ENCODE measurements at regions not wholly inside any gene's neighbourhood (a gene's known extent, or its start where the extent isn't known, plus 50 kb on each side); places are given as distances from the start of the nearest gene placed in this dataset.

DNA sequence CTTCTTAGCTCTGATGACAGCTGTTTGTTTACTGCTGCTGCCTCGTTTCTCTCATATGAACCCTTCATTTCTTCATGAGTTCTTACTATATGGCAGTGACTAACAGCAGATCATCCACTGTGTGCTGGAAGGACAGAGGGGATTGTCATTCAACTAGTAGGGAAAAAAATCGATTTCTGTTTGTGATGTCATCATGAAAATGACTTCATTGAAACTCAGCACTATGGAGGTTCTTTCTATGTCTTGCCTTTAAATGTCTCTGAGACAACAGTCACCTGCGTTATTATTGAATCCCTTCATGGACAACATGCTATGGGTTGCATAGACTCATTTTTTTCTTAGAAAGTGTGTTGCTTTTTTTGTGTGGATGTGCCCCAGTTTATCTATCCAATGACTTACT lies 394.4 kb downstream of the DOK5 start (continued):
- no peak for TF ChIP-seq ZNF331 (CRISPR knock-in tag; IDR thresholded peaks at IDR 0.05; ENCODE audit: low read depth)
- TF ChIP-seq, protein P1, sequence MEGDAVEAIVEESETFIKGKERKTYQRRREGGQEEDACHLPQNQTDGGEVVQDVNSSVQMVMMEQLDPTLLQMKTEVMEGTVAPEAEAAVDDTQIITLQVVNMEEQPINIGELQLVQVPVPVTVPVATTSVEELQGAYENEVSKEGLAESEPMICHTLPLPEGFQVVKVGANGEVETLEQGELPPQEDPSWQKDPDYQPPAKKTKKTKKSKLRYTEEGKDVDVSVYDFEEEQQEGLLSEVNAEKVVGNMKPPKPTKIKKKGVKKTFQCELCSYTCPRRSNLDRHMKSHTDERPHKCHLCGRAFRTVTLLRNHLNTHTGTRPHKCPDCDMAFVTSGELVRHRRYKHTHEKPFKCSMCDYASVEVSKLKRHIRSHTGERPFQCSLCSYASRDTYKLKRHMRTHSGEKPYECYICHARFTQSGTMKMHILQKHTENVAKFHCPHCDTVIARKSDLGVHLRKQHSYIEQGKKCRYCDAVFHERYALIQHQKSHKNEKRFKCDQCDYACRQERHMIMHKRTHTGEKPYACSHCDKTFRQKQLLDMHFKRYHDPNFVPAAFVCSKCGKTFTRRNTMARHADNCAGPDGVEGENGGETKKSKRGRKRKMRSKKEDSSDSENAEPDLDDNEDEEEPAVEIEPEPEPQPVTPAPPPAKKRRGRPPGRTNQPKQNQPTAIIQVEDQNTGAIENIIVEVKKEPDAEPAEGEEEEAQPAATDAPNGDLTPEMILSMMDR (conservative IDR thresholded peaks at IDR 0.05; ENCODE audit: low read depth in 2 of 2): no peak
- no peak for TF ChIP-seq NANOG (IDR thresholded peaks at IDR 0.05; ENCODE audit: borderline replicate concordance)
- no peak for TF ChIP-seq EZH2 (IDR thresholded peaks at IDR 0.05; ENCODE audit: low read depth, unreplicated experiment)
- TF ChIP-seq STAT1 (IDR thresholded peaks at IDR 0.05; ENCODE audit: unreplicated experiment): no peak
- no peak for TF ChIP-seq ZNF114 (CRISPR knock-in tag; IDR thresholded peaks at IDR 0.05)
- TF ChIP-seq EZH2phosphoT487 (IDR thresholded peaks at IDR 0.05; ENCODE audit: unreplicated experiment): no peak
- TF ChIP-seq, protein P2, sequence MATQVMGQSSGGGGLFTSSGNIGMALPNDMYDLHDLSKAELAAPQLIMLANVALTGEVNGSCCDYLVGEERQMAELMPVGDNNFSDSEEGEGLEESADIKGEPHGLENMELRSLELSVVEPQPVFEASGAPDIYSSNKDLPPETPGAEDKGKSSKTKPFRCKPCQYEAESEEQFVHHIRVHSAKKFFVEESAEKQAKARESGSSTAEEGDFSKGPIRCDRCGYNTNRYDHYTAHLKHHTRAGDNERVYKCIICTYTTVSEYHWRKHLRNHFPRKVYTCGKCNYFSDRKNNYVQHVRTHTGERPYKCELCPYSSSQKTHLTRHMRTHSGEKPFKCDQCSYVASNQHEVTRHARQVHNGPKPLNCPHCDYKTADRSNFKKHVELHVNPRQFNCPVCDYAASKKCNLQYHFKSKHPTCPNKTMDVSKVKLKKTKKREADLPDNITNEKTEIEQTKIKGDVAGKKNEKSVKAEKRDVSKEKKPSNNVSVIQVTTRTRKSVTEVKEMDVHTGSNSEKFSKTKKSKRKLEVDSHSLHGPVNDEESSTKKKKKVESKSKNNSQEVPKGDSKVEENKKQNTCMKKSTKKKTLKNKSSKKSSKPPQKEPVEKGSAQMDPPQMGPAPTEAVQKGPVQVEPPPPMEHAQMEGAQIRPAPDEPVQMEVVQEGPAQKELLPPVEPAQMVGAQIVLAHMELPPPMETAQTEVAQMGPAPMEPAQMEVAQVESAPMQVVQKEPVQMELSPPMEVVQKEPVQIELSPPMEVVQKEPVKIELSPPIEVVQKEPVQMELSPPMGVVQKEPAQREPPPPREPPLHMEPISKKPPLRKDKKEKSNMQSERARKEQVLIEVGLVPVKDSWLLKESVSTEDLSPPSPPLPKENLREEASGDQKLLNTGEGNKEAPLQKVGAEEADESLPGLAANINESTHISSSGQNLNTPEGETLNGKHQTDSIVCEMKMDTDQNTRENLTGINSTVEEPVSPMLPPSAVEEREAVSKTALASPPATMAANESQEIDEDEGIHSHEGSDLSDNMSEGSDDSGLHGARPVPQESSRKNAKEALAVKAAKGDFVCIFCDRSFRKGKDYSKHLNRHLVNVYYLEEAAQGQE (IDR thresholded peaks at IDR 0.05; ENCODE audit: unreplicated experiment): no peak
- TF ChIP-seq, protein P3, sequence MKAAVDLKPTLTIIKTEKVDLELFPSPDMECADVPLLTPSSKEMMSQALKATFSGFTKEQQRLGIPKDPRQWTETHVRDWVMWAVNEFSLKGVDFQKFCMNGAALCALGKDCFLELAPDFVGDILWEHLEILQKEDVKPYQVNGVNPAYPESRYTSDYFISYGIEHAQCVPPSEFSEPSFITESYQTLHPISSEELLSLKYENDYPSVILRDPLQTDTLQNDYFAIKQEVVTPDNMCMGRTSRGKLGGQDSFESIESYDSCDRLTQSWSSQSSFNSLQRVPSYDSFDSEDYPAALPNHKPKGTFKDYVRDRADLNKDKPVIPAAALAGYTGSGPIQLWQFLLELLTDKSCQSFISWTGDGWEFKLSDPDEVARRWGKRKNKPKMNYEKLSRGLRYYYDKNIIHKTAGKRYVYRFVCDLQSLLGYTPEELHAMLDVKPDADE (IDR thresholded peaks at IDR 0.05): no peak
- no peak for TF ChIP-seq JUNB (IDR thresholded peaks at IDR 0.05; ENCODE audit: unreplicated experiment)
- TF ChIP-seq POLR2AphosphoS5 (IDR thresholded peaks at IDR 0.05; ENCODE audit: low read depth): no peak

DNA sequence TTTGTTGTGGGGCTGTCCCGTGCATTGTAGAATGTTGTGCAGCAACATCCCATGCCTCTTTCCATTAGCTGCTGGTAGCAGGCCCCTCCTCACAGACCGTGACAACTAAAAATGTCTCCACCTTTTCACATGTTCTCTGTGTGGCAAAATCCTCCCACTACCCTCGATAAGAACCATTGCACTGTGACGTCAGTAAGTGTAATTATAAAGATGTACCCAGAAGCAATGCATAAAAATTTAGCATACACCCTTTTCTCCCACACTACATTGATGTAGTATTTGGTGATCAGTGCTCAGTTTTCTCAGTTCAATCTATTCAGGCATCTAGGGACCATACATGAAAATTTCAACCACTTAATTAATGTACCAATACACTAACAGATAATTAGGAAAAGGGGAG lies 389.9 kb downstream of the DOK5 start:
- Mint-ChIP-seq H3K9me3 (peaks cover 92% of the 10 kb centered on the region), H3K4me3 (no peak overlapping the region), H3K27ac (no peak overlapping the region), H3K4me1 (no peaks in the 10 kb centered on the region), H3K36me3 (ENCODE audit: low read depth) (peaks cover 41% of the 10 kb centered on the region), H3K27me3 (ENCODE audit: insufficient read depth, low read depth, poor library complexity) (peaks cover 5% of the 10 kb centered on the region)
- no peak overlapping the region for H3K27ac ChIP-seq (ENCODE audit: low read depth)
- no peaks in the 10 kb centered on the region for H3K4me1 ChIP-seq (ENCODE audit: insufficient read depth)
- no peaks in the 10 kb centered on the region for H3F3A ChIP-seq (replicated peaks; ENCODE audit: low read depth)
- no peak overlapping the region for H2AFZ ChIP-seq
- no peak overlapping the region for H3K4me3 ChIP-seq
- no peaks in the 10 kb centered on the region for H3K9me2 ChIP-seq (ENCODE audit: insufficient read depth)
- no peaks in the 10 kb centered on the region for H3K27me3 ChIP-seq (ENCODE audit: insufficient read depth)
- H3K79me2 ChIP-seq (replicated peaks; ENCODE audit: insufficient read depth): no peaks in the 10 kb centered on the region
- peaks cover 9% of the 10 kb centered on the region for H3K36me3 ChIP-seq (ENCODE audit: insufficient read depth)
- DNase-seq (ENCODE audit: low spot score) (no peak), ATAC-seq (no peak)
- no peak overlapping the region for H3K4me2 ChIP-seq
- no peaks in the 10 kb centered on the region for H4K20me1 ChIP-seq (replicated peaks; ENCODE audit: insufficient read depth)
- TF ChIP-seq STAT1 (IDR thresholded peaks at IDR 0.05; ENCODE audit: unreplicated experiment): no peak
- TF ChIP-seq ZNF114 (CRISPR knock-in tag; IDR thresholded peaks at IDR 0.05): no peak
- TF ChIP-seq, protein P2 (IDR thresholded peaks at IDR 0.05; ENCODE audit: unreplicated experiment): no peak
- TF ChIP-seq, protein P3 (IDR thresholded peaks at IDR 0.05): no peak
- TF ChIP-seq ZNF331 (CRISPR knock-in tag; IDR thresholded peaks at IDR 0.05; ENCODE audit: low read depth): no peak
- TF ChIP-seq, protein P1 (conservative IDR thresholded peaks at IDR 0.05; ENCODE audit: low read depth in 2 of 2): no peak
- TF ChIP-seq POLR2AphosphoS5 (IDR thresholded peaks at IDR 0.05; ENCODE audit: low read depth): no peak
- TF ChIP-seq NANOG (IDR thresholded peaks at IDR 0.05; ENCODE audit: borderline replicate concordance): no peak
- no peak for TF ChIP-seq EZH2 (IDR thresholded peaks at IDR 0.05; ENCODE audit: low read depth, unreplicated experiment)

All from GM23338 (cell line).